Liver (tissue), 3 donors: ENCODE measurements at regions not wholly inside any gene's neighbourhood (a gene's known extent, or its start where the extent isn't known, plus 50 kb on each side); places are given as distances from the start of the nearest gene placed in this dataset.

Experiments used
- CTCF ChIP-seq: fragments of 150-350 bp; IDR thresholded peaks from 2 replicates; pipeline ENCODE4 v1.5.1; 2017; ENCODE audit warnings: improper control_type of control experiment, low read depth, low read length; ENCODE audit not compliant: missing input control
- EGR1 ChIP-seq, 2 donors: IDR thresholded peaks; 2 replicates each; pipeline ENCODE4 v1.6.1; 2016 to 2018; ENCODE audit warnings: antibody characterized with exemption in 2 of 2, low read depth in 2 of 2
- GABPA ChIP-seq, 2 donors: IDR thresholded peaks in 1 of 2; conservative IDR thresholded peaks in 1 of 2; 2 replicates each; pipeline ENCODE4 v1.6.1; 2016; ENCODE audit warnings: antibody characterized with exemption in 2 of 2, mild to moderate bottlenecking in 1 of 2, moderate library complexity in 1 of 2
- MAX ChIP-seq: IDR thresholded peaks from 2 replicates; pipeline ENCODE4 v1.6.1; 2016; ENCODE audit warnings: antibody characterized with exemption
- NR2F2 ChIP-seq: IDR thresholded peaks from 2 replicates; pipeline ENCODE4 v1.6.1; 2016; ENCODE audit warnings: antibody characterized with exemption
- RAD21 ChIP-seq, 2 donors: IDR thresholded peaks; 2 replicates each; pipeline ENCODE4 v1.6.1; 2016; ENCODE audit warnings: antibody characterized with exemption in 2 of 2, mild to moderate bottlenecking in 2 of 2
- REST ChIP-seq: IDR thresholded peaks from 2 replicates; pipeline ENCODE4 v1.6.1; 2016; ENCODE audit warnings: antibody characterized with exemption, mild to moderate bottlenecking
- SP1 ChIP-seq: IDR thresholded peaks from 2 replicates; pipeline ENCODE4 v1.6.1; 2018; ENCODE audit warnings: antibody characterized with exemption, mild to moderate bottlenecking
- TAF1 ChIP-seq: conservative IDR thresholded peaks from 2 replicates; pipeline ENCODE4 v1.6.1; 2016; ENCODE audit warnings: antibody characterized with exemption, mild to moderate bottlenecking
- YY1 ChIP-seq: IDR thresholded peaks from 2 replicates; pipeline ENCODE4 v1.6.1; 2016; ENCODE audit warnings: antibody characterized with exemption, mild to moderate bottlenecking
- ZBTB33 ChIP-seq: IDR thresholded peaks from 2 replicates; pipeline ENCODE4 v1.6.1; 2016; ENCODE audit warnings: antibody characterized with exemption
- donor health status: healthy.
- donor health status: healthy.

- no peak for TF ChIP-seq CTCF
- TF ChIP-seq YY1: no peak
- TF ChIP-seq REST: no peak
- TF ChIP-seq SP1: no peak
- no peak for TF ChIP-seq NR2F2
- no peak for TF ChIP-seq ZBTB33
- TF ChIP-seq RAD21 (IDR thresholded peaks at IDR 0.05): no peak
- TF ChIP-seq GABPA (IDR thresholded peaks at IDR 0.05 in 1 of 2, conservative IDR thresholded peaks at IDR 0.05 in 1 of 2): no peak
- no peak for TF ChIP-seq MAX
- TF ChIP-seq EGR1 (IDR thresholded peaks at IDR 0.05; ENCODE audit: low read depth in 2 of 2): no peak
- no peak for TF ChIP-seq TAF1
These were observed 295.1 kb upstream of the SLITRK5 start for GRCh38 chr13:87376081-87376480.
